ENCODE measurements at regions not wholly inside any gene's neighbourhood (a gene's known extent, or its start where the extent isn't known, plus 50 kb on each side); places are given as distances from the start of the nearest gene placed in this dataset.

- no peak for DNase-seq
Measured at GRCh38 chr12:84361651-84362551, 550.7 kb downstream of the SLC6A15 start.

GRCh38 chr12:84357314-84357713, 555.3 kb downstream of the SLC6A15 start:
- DNase-seq = no peak

- no peak for DNase-seq
Measured at GRCh38 chr12:84356224-84356623, 556.4 kb downstream of the SLC6A15 start.

- DNase-seq = no peak
Measured at GRCh38 chr12:84355561-84355960, 557.0 kb downstream of the SLC6A15 start.

DNA sequence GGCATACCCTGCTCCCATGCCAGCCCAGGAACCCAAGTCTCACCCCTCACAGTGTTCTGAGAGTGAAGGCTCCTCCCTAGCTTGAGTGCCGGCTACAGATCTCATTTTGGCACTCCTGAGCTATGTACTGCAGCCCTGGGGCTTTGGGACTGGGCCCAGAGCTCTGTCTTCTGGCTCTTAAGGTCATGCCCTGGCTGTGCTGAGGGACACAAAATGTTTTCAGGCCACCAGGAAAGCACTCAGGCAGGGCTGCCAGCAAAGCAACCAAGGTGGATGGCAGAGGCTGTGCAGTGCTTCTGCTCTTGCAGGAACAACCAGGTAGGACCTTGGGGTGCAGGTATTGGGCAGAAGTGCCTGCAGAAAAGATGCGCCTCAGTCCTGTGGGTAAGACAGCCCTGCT, 564.0 kb downstream of the SLC6A15 start:
- no peak for DNase-seq

DNA sequence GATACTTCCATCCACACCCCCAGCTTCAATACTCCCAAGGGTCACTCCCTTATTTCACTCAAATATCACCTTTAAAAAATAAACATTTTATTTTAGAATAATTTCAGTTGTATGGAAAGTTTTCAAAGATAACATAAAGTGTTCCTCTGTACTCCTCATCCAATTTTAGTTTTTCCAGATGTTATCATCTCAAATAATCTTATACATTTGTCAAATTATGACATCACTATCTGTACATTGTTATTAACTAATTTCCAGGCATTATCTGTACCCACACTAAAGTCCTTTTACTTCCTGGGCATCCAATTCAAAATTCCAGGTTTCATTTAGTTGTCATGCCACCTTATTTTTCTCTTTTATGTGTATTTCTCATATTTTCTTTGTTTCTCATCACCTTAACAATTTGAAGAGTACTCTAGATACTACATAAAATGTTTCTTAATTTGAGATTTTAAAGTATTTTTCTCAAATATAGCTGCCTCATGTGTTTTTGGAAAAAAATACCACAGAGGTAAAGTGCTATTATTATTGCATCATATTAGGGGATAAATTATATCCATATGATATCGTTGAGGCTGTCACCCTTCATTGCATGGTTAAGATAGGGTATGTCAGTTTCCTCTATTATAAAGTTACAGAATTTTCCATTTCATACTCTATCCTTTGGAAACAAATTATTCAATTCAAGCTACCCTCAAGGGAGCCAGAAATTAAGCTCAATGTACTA, 571.0 kb downstream of the SLC6A15 start:
- DNase-seq = no peak

DNA sequence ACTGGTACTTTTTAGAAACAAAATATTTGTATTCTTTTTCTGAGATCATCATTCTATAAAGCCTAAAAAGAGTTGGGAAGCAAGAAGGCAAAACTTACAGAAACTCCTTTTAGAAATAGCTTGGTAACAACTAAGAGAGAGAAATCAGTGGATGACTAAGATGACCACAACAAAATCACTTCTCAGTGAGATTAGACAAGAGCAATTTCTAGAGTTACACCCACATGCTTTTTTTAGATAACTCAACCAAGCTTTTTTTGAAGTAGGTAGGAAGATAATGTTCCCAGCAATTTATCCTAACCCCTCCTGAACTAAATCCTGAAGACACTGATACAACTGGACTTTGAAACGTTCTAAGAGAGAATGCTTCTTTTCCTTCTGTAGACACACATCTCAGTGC, 576.4 kb downstream of the SLC6A15 start:
- DNase-seq = no peak

DNA sequence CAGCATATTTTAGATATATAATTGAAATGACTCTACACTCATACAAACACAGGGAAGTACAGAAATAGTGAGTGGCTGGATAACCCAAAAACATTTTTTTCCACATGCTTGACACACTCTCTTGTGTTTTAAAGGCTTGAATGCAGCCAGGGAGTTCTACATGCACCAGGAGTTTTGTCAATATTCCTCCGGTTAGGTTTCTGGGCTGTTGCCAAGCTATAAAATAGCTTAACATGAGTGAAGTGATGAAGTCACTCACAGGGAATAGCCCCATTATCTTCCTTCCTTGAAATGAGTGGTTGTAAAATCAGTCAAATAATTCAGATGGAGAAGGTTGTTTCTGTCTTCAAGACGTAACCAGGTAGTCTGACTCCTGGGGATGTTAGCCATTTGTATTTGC, 582.7 kb downstream of the SLC6A15 start:
- DNase-seq = no peak

- no peak for DNase-seq
Measured at GRCh38 chr12:84315926-84316325, 596.7 kb downstream of the SLC6A15 start.

DNA sequence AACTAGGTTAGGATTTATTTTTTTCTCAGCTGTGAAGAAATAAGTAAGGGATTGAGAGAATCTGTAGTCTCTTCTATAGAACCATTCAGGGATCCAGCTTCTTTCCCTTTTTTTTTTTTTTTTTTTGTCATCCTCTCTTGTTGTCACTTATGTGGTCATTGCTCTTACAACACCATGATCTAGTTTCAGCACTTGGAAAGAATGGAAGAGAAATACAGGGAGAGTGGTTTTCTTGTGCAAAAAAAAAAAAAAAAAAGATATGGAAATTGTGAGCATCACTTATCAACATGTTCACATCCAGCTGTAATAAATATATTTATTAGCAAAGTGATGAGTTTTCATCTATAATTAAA, 599.3 kb downstream of the SLC6A15 start:
- DNase-seq = no peak

GRCh38 chr12:84308211-84308610, 604.4 kb downstream of the SLC6A15 start:
- no peak for DNase-seq

DNA sequence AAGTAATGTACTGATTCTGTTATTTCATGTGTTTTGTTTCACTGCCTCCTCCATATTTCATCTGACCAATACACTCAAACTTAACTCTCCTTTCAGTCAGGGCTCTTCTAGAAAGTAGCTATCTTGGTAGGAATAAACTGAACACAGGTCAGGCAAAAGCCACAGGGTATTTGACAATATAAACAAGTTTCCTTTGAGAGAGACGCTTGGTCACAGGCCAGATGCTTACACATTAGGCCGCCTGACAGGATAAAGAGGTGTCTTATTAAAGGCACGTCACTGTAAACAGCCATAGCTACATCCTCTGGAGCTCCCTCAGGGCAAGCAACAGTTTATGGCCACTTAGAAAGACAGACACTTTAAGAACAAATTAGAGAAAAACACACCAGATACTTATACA, 607.5 kb downstream of the SLC6A15 start:
- DNase-seq = no peak

GRCh38 chr12:84294246-84294645, 618.4 kb downstream of the SLC6A15 start:
- DNase-seq = no peak

DNA sequence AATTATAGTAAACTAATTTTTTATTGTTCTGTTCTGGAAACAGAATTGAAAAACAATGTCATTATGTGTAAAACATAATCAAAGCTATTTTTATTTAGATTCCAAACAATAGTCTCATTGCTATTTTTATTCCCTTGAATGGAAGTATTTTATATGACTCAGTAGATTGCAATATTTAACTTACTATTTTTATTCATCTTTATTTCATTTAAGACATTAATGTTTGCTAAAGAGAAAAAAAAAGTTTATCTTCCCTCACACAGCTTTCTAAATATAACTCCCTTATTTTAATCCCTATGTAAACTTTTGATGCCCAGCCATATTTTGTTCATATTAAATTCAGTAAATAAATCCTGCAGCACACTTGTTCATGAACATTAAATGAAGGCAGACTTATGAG, 622.4 kb downstream of the SLC6A15 start:
- no peak for DNase-seq

GRCh38 chr12:84277986-84278385, 634.6 kb downstream of the SLC6A15 start:
- no peak for DNase-seq

DNA sequence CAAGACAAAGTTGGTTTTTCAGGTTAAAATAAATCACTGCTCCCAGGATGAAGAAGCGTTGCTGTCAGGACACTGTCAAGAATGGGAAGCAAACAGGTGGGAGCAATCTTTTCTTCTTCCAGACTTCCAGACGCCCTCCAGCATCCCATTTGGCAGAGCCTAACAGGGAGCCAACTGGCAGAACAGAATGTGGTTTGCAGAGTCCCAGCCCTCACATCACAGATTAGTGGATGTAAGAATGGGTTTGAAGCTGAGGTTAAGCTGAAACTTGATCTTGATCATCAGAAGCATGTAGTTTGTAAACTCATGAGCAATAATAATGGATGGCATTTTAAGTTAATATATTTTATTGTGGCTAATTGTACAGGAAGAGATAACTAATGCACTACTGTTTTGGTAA, 636.4 kb downstream of the SLC6A15 start:
- DNase-seq = no peak

DNA sequence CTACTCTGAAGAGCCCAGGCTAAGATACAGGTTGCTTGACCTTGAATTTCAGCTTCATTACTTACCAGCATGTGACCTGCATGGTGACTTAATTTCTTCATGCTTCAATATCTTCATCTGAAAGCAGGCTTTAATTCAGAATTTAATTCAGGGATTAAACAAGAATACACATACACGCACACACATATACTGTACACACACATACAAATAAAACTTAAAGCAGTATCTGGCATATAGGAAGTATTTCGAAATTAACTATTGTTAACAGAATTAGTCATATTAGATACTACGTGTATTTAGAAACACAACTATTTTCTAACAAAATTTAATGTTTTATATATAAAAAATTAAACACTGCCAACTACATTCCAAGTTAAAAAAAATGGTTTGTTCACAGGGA, 640.3 kb downstream of the SLC6A15 start:
- DNase-seq = no peak

GRCh38 chr12:84270470-84271140, 642.0 kb downstream of the SLC6A15 start:
- DNase-seq = no peak

DNA sequence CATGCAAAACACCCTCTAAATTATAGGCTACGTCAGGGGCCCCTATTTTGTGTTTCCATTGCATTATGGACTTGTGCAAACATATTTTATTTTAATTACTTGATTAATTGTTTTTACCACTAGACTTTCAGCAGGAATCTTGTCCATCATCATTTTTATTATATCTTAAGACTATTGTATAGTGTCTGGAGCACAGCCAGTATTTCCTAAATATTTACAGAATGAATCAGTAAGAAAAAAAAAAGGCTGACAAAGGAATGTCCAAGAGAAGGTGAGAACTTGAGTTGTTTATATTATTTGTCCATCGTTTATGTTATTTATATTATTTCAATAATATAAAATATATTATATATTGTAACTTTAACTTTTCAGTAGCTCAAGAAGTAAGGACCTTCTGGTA, 664.7 kb downstream of the SLC6A15 start:
- DNase-seq = no peak

DNA sequence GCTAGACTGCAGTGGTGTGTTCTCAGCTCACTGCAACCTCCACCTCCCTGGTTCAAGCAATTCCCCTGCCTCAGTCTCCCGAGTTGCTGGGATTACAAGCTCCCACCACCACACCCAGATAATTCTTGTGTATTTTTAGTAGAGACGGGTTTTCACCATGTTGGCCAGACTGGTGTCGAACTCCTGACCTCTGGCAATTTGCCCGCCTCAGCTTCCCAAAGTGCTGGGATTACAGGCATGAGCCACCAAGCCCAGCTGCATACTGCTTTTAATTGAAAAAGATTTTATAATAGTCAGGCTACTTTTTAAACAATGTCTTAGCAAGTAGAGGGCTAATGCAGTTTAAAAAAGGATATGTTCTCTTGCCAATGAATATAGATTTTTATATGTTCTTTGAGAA, 668.9 kb downstream of the SLC6A15 start:
- DNase-seq = no peak

DNA sequence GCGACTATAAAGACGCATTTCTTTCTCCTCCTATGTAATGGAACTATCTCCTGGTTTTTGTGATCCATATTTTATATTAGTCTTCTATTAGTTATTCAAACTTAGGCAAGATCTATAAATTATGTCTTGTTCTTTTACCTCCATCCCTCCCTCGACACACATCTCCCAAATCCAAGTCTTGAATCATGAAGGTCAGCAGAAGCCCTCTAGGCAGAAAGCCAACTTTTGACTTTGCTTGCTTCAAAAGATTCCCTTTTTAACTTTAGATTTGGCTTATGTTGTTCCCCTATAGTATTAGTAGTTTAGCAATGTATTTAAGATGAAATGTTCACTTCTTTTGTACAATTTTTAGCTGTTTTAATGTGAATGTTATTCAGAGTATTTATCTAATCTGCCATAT, 689.8 kb downstream of the SLC6A15 start:
- no peak for DNase-seq

DNA sequence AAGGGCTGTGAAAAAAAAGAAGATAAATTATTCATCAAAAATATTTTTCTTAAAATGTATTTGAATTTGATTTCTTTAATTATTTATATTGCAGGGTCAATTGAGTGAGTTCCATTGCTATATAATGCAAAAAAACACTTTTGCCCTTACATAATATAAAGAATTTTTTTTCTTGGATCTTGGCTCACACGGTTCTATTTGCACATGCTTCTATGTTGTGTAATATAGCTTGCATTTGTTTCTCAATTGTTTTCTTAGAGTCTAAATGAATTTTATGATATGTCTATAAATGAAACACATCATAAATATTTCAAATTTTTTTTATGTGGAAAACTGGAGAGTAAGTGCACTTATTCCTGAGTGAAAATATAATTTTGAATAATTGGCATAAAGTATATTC, 694.2 kb downstream of the SLC6A15 start:
- no peak for DNase-seq

DNA sequence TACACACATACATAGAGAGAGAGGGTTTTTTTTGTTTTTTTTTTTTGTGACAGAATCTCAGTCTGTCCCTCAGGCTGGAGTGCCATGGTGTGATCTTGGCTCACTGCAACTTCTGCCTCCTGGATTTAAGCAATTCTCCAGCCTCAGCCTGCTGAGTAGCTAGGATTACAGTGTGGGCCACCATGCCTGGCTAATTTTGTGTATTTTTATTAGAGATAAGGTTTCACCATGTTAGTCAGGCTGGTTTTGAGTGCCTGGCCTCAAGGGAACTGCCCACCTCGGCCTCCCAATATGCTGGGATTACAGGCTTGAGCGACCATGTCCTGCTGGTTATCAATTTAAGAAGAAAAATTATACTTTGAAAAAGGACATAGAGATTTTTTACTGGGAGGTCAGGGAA, 710.6 kb downstream of the SLC6A15 start:
- no peak for DNase-seq

Measured in left hindlimb (tissue), 1 donor.